Ascending aorta (tissue), 2 donors: ENCODE measurements at regions not wholly inside any gene's neighbourhood (a gene's known extent, or its start where the extent isn't known, plus 50 kb on each side); places are given as distances from the start of the nearest gene placed in this dataset.
A peak's percentile ranks its signal among the peaks of the same experiment; 100 is the strongest.

Source experiments
- DNase-seq, 2 donors: peaks; one replicate each; pipeline ENCODE4 v3.0.0-alpha.2; 2019; ENCODE audit warnings: low spot score in 2 of 2
- H3K27ac ChIP-seq, 2 donors: fragments of 200-600 bp; sonication (generic); one replicate each; pipeline ENCODE4 v1.5.1; 2016 to 2017; ENCODE audit warnings: mild to moderate bottlenecking in 1 of 2
- H3K27me3 ChIP-seq: fragments of 200-600 bp; sonication (generic); one replicate; pipeline ENCODE4 v1.5.1; 2017
- H3K36me3 ChIP-seq, 2 donors: fragments of 200-600 bp; sonication (generic); one replicate each; pipeline ENCODE4 v1.5.1; 2016
- H3K4me1 ChIP-seq, 2 donors: fragments of 200-600 bp; sonication (generic); one replicate each; pipeline ENCODE4 v1.5.1; 2016 to 2017; ENCODE audit warnings: mild to moderate bottlenecking in 1 of 2
- H3K4me3 ChIP-seq, 2 donors: fragments of 200-600 bp; sonication (generic); one replicate each; pipeline ENCODE4 v1.5.1; 2016 to 2017; ENCODE audit warnings: mild to moderate bottlenecking in 1 of 2
- H3K9me3 ChIP-seq, 2 donors: fragments of 200-600 bp; sonication (generic); one replicate each; pipeline ENCODE4 v1.5.1; 2016
- CTCF ChIP-seq, 3 experiments: fragments of 200-600 bp in 2 of 3; fragments of 450-650 bp in 1 of 3; sonication (generic) in 2 of 3; IDR thresholded peaks; one replicate each; pipeline ENCODE4 v1.5.1; 2016 to 2019; ENCODE audit warnings: antibody characterized with exemption in 3 of 3, mild to moderate bottlenecking in 1 of 3, moderate library complexity in 1 of 3
- intact Hi-C: fragments of 100-400 bp; cut with DNase I; formaldehyde crosslinking; loops from one replicate; pipeline ENCODE4 v1.15.1; 2023

GRCh38 chr6:167588181-167588919 lies 238.4 kb upstream of the AFDN start:
- Histone ChIP-seq H3K27me3 (no peaks in the 10 kb centered on the region), H3K4me1 (peaks cover 0 to 3% of the 10 kb centered on the region in 2 donors), H3K9me3 (peaks cover 0 to 5% of the 10 kb centered on the region in 2 donors), H3K36me3 (no peaks in the 10 kb centered on the region), H3K27ac (peak overlapping the region in 1 of 2 donors; percentile 27), H3K4me3 (no peak overlapping the region)
- no peak for DNase-seq
- peak in 1 of 3 experiments; percentile 19 for TF ChIP-seq CTCF (IDR thresholded peaks at IDR 0.05)
- intact Hi-C loops, result no loop called here

GRCh38 chr6:167588920-167589614 lies 237.6 kb upstream of the AFDN start:
- H3K4me3 ChIP-seq, result no peak overlapping the region
- intact Hi-C loops, result no loop called here
- no peaks in the 10 kb centered on the region for H3K36me3 ChIP-seq
- H3K27me3 ChIP-seq, result no peaks in the 10 kb centered on the region
- no peak overlapping the region for H3K27ac ChIP-seq
- no peaks in the 10 kb centered on the region for H3K9me3 ChIP-seq
- no peak for TF ChIP-seq CTCF (IDR thresholded peaks at IDR 0.05)
- no peak for DNase-seq
- H3K4me1 ChIP-seq, result peaks cover 0 to 3% of the 10 kb centered on the region in 2 donors

GRCh38 chr6:167589615-167589940 lies 237.1 kb upstream of the AFDN start:
- H3K27me3 ChIP-seq, result no peaks in the 10 kb centered on the region
- H3K9me3 ChIP-seq, result no peaks in the 10 kb centered on the region
- H3K4me1 ChIP-seq, result peaks cover 0 to 3% of the 10 kb centered on the region in 2 donors
- no peak overlapping the region for H3K4me3 ChIP-seq
- no peak for TF ChIP-seq CTCF (IDR thresholded peaks at IDR 0.05)
- DNase-seq, result no peak
- H3K27ac ChIP-seq, result no peak overlapping the region
- intact Hi-C loops, result no loop called here
- no peaks in the 10 kb centered on the region for H3K36me3 ChIP-seq

GRCh38 chr6:167590193-167590592 lies 236.5 kb upstream of the AFDN start:
- H3K4me1 ChIP-seq, result peaks cover 0 to 3% of the 10 kb centered on the region in 2 donors
- no peaks in the 10 kb centered on the region for H3K36me3 ChIP-seq
- no peak for TF ChIP-seq CTCF (IDR thresholded peaks at IDR 0.05)
- intact Hi-C loops, result no loop called here
- no peaks in the 10 kb centered on the region for H3K27me3 ChIP-seq
- no peak overlapping the region for H3K27ac ChIP-seq
- DNase-seq, result no peak
- H3K9me3 ChIP-seq, result no peaks in the 10 kb centered on the region
- H3K4me3 ChIP-seq, result no peak overlapping the region
